Mucosa of descending colon (tissue), 3 donors: ENCODE measurements at regions not wholly inside any gene's neighbourhood (a gene's known extent, or its start where the extent isn't known, plus 50 kb on each side); places are given as distances from the start of the nearest gene placed in this dataset.

Source experiments
- ATAC-seq: fragments of 200-7000 bp; cut with Tn5 transposase; one replicate; pipeline ENCODE4 v1.9.1; 2020; ENCODE audit warnings: mild to moderate bottlenecking, moderate library complexity
- DNase-seq, 3 donors: peaks; one replicate each; pipeline ENCODE4 v3.0.0-alpha.2; 2020
- H3K36me3 ChIP-seq: fragments of 200-600 bp; one replicate; pipeline ENCODE4 v1.8.0; 2021; ENCODE audit warnings: low read depth, mild to moderate bottlenecking
- H3K4me1 ChIP-seq: fragments of 200-600 bp; one replicate; pipeline ENCODE4 v1.8.0; 2021; ENCODE audit warnings: low read depth, mild to moderate bottlenecking
- H3K4me3 ChIP-seq: fragments of 200-600 bp; one replicate; pipeline ENCODE4 v1.8.0; 2021; ENCODE audit warnings: mild to moderate bottlenecking
- H3K9me3 ChIP-seq: fragments of 200-600 bp; one replicate; pipeline ENCODE4 v1.8.0; 2021; ENCODE audit warnings: mild to moderate bottlenecking
- CTCF ChIP-seq: fragments of 200-600 bp; IDR thresholded peaks from one replicate; pipeline ENCODE4 v1.8.0; 2022; ENCODE audit warnings: antibody characterized with exemption, mild to moderate bottlenecking
- intact Hi-C, 2 donors: fragments of 100-400 bp; cut with DNase I in 1 of 2; cut with micrococcal nuclease in 1 of 2; formaldehyde crosslinking; loops; one replicate each; pipeline versions ENCODE4 v1.11.0 to v1.11.1; 2022; cut with DNase I, micrococcal nuclease
- donor health status: DM: no; HTN: no; CAD: no; lungs with moderate emphysema.
- donor health status: DM: no; HTN: no; CAD: no.
- donor health status: DM: no; HTN: yes; CAD: no.

GRCh38 chr4:13084210-13084609, 399.9 kb downstream of the RAB28 start:
- Histone ChIP-seq H3K4me3 (no peak overlapping the region), H3K9me3 (peaks cover 16% of the 10 kb centered on the region), H3K36me3 (no peaks in the 10 kb centered on the region), H3K4me1 (no peaks in the 10 kb centered on the region)
- ATAC-seq = no peak
- intact Hi-C loops = no loop called here
- no peak for DNase-seq
- TF ChIP-seq CTCF = no peak

GRCh38 chr4:13081830-13082229, 402.3 kb downstream of the RAB28 start:
- H3K4me3 ChIP-seq = no peak overlapping the region
- intact Hi-C loops = no loop called here
- peaks cover 16% of the 10 kb centered on the region for H3K9me3 ChIP-seq
- H3K4me1 ChIP-seq = no peaks in the 10 kb centered on the region
- DNase-seq (no peak), ATAC-seq (no peak)
- TF ChIP-seq CTCF = no peak
- H3K36me3 ChIP-seq = no peaks in the 10 kb centered on the region

GRCh38 chr4:13067077-13067476, 417.1 kb downstream of the RAB28 start:
- H3K36me3 ChIP-seq = no peaks in the 10 kb centered on the region
- no peaks in the 10 kb centered on the region for H3K9me3 ChIP-seq
- no peak for TF ChIP-seq CTCF
- intact Hi-C loops = no loop called here
- ATAC-seq = no peak
- H3K4me3 ChIP-seq = no peak overlapping the region
- H3K4me1 ChIP-seq = no peaks in the 10 kb centered on the region
- DNase-seq = no peak

GRCh38 chr4:13059019-13059418, 425.1 kb downstream of the RAB28 start:
- no peak for TF ChIP-seq CTCF
- Histone ChIP-seq H3K9me3 (no peaks in the 10 kb centered on the region), H3K4me1 (no peaks in the 10 kb centered on the region), H3K4me3 (no peak overlapping the region), H3K36me3 (no peaks in the 10 kb centered on the region)
- no peak for DNase-seq
- ATAC-seq = no peak
- intact Hi-C loops = no loop called here

GRCh38 chr4:13056630-13057189, 427.4 kb downstream of the RAB28 start:
- intact Hi-C loops = no loop called here
- no peaks in the 10 kb centered on the region for H3K4me1 ChIP-seq
- no peaks in the 10 kb centered on the region for H3K9me3 ChIP-seq
- no peak overlapping the region for H3K4me3 ChIP-seq
- TF ChIP-seq CTCF = no peak
- DNase-seq (no peak), ATAC-seq (no peak)
- H3K36me3 ChIP-seq = no peaks in the 10 kb centered on the region

GRCh38 chr4:13054420-13054970, 429.6 kb downstream of the RAB28 start:
- TF ChIP-seq CTCF = no peak
- no peak for ATAC-seq
- intact Hi-C loops = no loop called here

More at GRCh38 chr4:13054420-13054970, 429.6 kb downstream of the RAB28 start:
- Histone ChIP-seq H3K9me3 (no peaks in the 10 kb centered on the region), H3K36me3 (no peaks in the 10 kb centered on the region), H3K4me1 (no peaks in the 10 kb centered on the region), H3K4me3 (no peak overlapping the region)
- DNase-seq = no peak
